Fibroblast of lung (primary cell): ENCODE measurements at regions not wholly inside any gene's neighbourhood (a gene's known extent, or its start where the extent isn't known, plus 50 kb on each side); places are given as distances from the start of the nearest gene placed in this dataset.

Experiments used
- DNase-seq, 2 donors: peaks; one replicate each; pipeline versions ENCODE4 v3.0.0 to v3.0.0-alpha.2; 2010; ENCODE audit warnings: low read depth in 2 of 2
- H2AFZ ChIP-seq: 2 replicates; pipeline ENCODE4 v1.5.1; 2012; ENCODE audit warnings: low read length, control low read depth, inconsistent platforms
- H3K27ac ChIP-seq: 2 replicates; pipeline ENCODE4 v1.5.1; 2011; ENCODE audit warnings: low read length, control low read depth; ENCODE audit not compliant: insufficient read depth
- H3K27me3 ChIP-seq: 2 replicates; pipeline ENCODE4 v1.5.1; 2011; ENCODE audit warnings: mild to moderate bottlenecking, low read length; ENCODE audit not compliant: control insufficient read depth, insufficient read depth
- H3K36me3 ChIP-seq: 2 replicates; pipeline ENCODE4 v1.5.1; 2011; ENCODE audit warnings: low read length; ENCODE audit not compliant: control insufficient read depth, insufficient read depth
- H3K4me1 ChIP-seq: 2 replicates; pipeline ENCODE4 v1.5.1; 2011; ENCODE audit warnings: low read length; ENCODE audit not compliant: control insufficient read depth, insufficient read depth; ENCODE audit errors: extremely low read depth
- H3K4me2 ChIP-seq: 2 replicates; pipeline ENCODE4 v1.5.1; 2011; ENCODE audit warnings: low read length, control low read depth; ENCODE audit not compliant: insufficient read depth; ENCODE audit errors: extremely low read depth
- H3K4me3 ChIP-seq, 4 experiments: fragments of 200-600 bp in 1 of 4; sonication (generic) in 1 of 4; replicated peaks in 1 of 4; 2 replicates each; pipeline ENCODE4 v1.5.1; 2011 to 2016; ENCODE audit warnings: low read length in 4 of 4, low read depth in 3 of 4, mild to moderate bottlenecking in 3 of 4, control low read depth in 2 of 4, inconsistent platforms in 1 of 4, mixed read lengths in 1 of 4; ENCODE audit not compliant: insufficient read depth in 1 of 4; ENCODE audit errors: control extremely low read depth in 1 of 4
- H3K79me2 ChIP-seq: 2 replicates; pipeline ENCODE4 v1.5.1; 2012; ENCODE audit warnings: mild to moderate bottlenecking, low read length, inconsistent platforms; ENCODE audit not compliant: control insufficient read depth, insufficient read depth
- H3K9ac ChIP-seq: 2 replicates; pipeline ENCODE4 v1.5.1; 2011; ENCODE audit warnings: mild to moderate bottlenecking, low read length, control low read depth; ENCODE audit not compliant: insufficient read depth
- H3K9me3 ChIP-seq: 2 replicates; pipeline ENCODE4 v1.5.1; 2012; ENCODE audit warnings: low read depth, low read length; ENCODE audit not compliant: control insufficient read depth, insufficient read depth
- H4K20me1 ChIP-seq: 2 replicates; pipeline ENCODE4 v1.5.1; 2011; ENCODE audit warnings: low read length; ENCODE audit not compliant: control insufficient read depth, insufficient read depth; ENCODE audit errors: extremely low read depth
- EZH2 ChIP-seq: IDR thresholded peaks from 2 replicates; pipeline ENCODE4 v1.5.1; 2012; ENCODE audit warnings: low read length, control low read depth, mild to moderate bottlenecking; ENCODE audit errors: missing control alignments
- TF ChIP-seq, protein P1 (sequence below), 2 donors: IDR thresholded peaks in 1 of 2; conservative IDR thresholded peaks in 1 of 2; 1 replicate in 1 of 2; 2 replicates in 1 of 2; pipeline ENCODE4 v1.5.1; 2011 to 2012; ENCODE audit warnings: low read length in 2 of 2, control low read depth in 1 of 2, inconsistent platforms in 1 of 2, low read depth in 1 of 2, mild to moderate bottlenecking in 1 of 2

DNA sequence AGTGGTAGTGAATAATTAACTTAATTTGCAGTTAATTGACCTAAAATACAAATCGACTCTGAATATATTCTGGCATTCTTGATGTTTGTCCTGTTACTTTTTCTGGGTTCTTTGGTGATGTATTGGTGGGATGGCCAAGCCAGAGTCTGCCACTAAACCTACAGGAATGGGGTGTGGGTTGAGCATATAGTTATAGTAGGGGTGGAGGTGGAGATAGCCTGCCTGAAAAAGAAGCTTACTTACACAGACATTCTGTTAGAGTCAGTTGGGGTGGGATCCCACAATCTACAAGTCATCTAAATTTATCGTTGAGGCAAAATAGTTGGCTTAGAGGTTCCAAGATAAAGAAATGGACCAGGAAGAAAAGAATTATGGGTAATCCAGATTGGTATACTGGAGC, 787.7 kb downstream of the TMTC2 start:
- TF ChIP-seq EZH2 = no peak
- TF ChIP-seq, protein P1, sequence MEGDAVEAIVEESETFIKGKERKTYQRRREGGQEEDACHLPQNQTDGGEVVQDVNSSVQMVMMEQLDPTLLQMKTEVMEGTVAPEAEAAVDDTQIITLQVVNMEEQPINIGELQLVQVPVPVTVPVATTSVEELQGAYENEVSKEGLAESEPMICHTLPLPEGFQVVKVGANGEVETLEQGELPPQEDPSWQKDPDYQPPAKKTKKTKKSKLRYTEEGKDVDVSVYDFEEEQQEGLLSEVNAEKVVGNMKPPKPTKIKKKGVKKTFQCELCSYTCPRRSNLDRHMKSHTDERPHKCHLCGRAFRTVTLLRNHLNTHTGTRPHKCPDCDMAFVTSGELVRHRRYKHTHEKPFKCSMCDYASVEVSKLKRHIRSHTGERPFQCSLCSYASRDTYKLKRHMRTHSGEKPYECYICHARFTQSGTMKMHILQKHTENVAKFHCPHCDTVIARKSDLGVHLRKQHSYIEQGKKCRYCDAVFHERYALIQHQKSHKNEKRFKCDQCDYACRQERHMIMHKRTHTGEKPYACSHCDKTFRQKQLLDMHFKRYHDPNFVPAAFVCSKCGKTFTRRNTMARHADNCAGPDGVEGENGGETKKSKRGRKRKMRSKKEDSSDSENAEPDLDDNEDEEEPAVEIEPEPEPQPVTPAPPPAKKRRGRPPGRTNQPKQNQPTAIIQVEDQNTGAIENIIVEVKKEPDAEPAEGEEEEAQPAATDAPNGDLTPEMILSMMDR (conservative IDR thresholded peaks at IDR 0.05 in 1 of 2, IDR thresholded peaks at IDR 0.05 in 1 of 2; ENCODE audit: low read depth in 1 of 2, low read length in 2 of 2) = no peak
- Histone ChIP-seq H3K27me3 (no peaks in the 10 kb centered on the region), H3K9me3 (no peaks in the 10 kb centered on the region), H3K27ac (no peak overlapping the region), H2AFZ (no peak overlapping the region), H3K9ac (no peak overlapping the region), H3K36me3 (no peaks in the 10 kb centered on the region), H3K4me1 (no peaks in the 10 kb centered on the region), H3K79me2 (no peaks in the 10 kb centered on the region), H4K20me1 (no peaks in the 10 kb centered on the region), H3K4me2 (no peak overlapping the region), H3K4me3 (no peak overlapping the region)
- no peak for DNase-seq

GRCh38 chr12:83473408-83474095, 786.8 kb downstream of the TMTC2 start:
- Histone ChIP-seq H3K79me2 (no peaks in the 10 kb centered on the region), H3K9ac (no peak overlapping the region), H4K20me1 (no peaks in the 10 kb centered on the region), H3K27me3 (no peaks in the 10 kb centered on the region), H2AFZ (no peak overlapping the region), H3K9me3 (no peaks in the 10 kb centered on the region), H3K4me1 (no peaks in the 10 kb centered on the region), H3K27ac (no peak overlapping the region), H3K4me3 (no peak overlapping the region), H3K36me3 (no peaks in the 10 kb centered on the region), H3K4me2 (peak overlapping the region; percentile 44)
- peak in 1 of 2 donors; percentile 5 for DNase-seq
- TF ChIP-seq EZH2 = no peak
- TF ChIP-seq, protein P1 (conservative IDR thresholded peaks at IDR 0.05 in 1 of 2, IDR thresholded peaks at IDR 0.05 in 1 of 2; ENCODE audit: low read depth in 1 of 2, low read length in 2 of 2) = no peak

DNA sequence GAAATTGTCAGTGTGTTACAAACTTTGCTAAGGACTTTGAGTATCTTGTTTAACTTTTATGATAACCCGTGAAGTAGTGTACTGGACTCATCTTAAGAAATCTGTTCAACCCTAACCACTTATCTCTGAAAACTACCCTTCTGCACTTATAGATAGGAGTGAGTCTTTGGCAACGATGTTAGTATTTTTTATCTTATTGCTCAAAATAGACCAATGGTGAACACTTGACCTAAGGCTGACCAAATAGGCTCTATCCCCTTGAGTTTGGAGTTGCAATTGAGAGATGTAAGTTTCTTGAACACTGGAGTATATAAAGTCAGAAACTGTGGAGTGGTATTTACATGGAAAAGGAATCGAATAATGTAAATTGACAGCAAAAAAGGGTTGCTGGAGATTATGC, 786.1 kb downstream of the TMTC2 start:
- Histone ChIP-seq H3K79me2 (no peaks in the 10 kb centered on the region), H3K27ac (no peak overlapping the region), H4K20me1 (no peaks in the 10 kb centered on the region), H3K4me3 (no peak overlapping the region), H3K9me3 (no peaks in the 10 kb centered on the region), H3K4me1 (no peaks in the 10 kb centered on the region), H3K27me3 (no peaks in the 10 kb centered on the region), H3K4me2 (no peak overlapping the region), H3K9ac (no peak overlapping the region), H2AFZ (no peak overlapping the region), H3K36me3 (no peaks in the 10 kb centered on the region)
- TF ChIP-seq EZH2 = no peak
- TF ChIP-seq, protein P1 (conservative IDR thresholded peaks at IDR 0.05 in 1 of 2, IDR thresholded peaks at IDR 0.05 in 1 of 2; ENCODE audit: low read depth in 1 of 2, low read length in 2 of 2) = no peak
- no peak for DNase-seq
